Kidney epithelial cell (primary cell): ENCODE measurements at regions not wholly inside any gene's neighbourhood (a gene's known extent, or its start where the extent isn't known, plus 50 kb on each side); places are given as distances from the start of the nearest gene placed in this dataset.

Source experiments
- DNase-seq: peaks from one replicate; pipeline ENCODE4 v3.0.0-alpha.2; 2010; ENCODE audit warnings: low read depth
- H3K27me3 ChIP-seq: 2 replicates; pipeline ENCODE4 v1.6.0; 2011; ENCODE audit warnings: low read length; ENCODE audit not compliant: control insufficient read depth, insufficient read depth
- H3K36me3 ChIP-seq: 2 replicates; pipeline ENCODE4 v1.5.1; 2011; ENCODE audit warnings: low read length; ENCODE audit not compliant: control insufficient read depth, insufficient read depth
- H3K4me3 ChIP-seq: 2 replicates; pipeline ENCODE4 v1.5.1; 2011; ENCODE audit warnings: low read depth, mild to moderate bottlenecking, control low read depth, low read length
- TF ChIP-seq, protein P1 (sequence below): IDR thresholded peaks from 2 replicates; pipeline ENCODE4 v1.5.1; 2011; ENCODE audit warnings: mild to moderate bottlenecking, moderate library complexity, low read length, control low read depth, inconsistent platforms; ENCODE audit not compliant: insufficient read depth, poor library complexity, severe bottlenecking

DNA sequence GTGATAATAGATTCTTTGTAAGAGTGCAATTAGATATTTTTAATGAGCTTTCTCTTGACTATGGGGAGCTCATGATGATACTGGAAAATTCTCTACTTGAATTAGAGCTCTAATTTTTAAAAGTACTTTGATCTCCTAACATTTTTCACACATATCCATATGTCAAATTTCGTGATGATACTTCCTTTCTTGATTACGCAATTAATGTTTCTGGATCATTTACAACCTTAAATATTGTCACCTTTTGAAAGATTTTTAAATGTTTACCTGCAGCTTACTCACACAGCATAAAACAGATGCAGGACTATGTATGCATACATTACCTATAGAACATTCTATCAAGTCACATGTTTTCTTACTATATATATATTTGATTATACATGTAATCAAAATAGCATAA lies 598.5 kb upstream of the DSEL start:
- no peak overlapping the region for H3K4me3 ChIP-seq
- H3K36me3 ChIP-seq, result no peaks in the 10 kb centered on the region
- H3K27me3 ChIP-seq, result no peaks in the 10 kb centered on the region
- TF ChIP-seq, protein P1, sequence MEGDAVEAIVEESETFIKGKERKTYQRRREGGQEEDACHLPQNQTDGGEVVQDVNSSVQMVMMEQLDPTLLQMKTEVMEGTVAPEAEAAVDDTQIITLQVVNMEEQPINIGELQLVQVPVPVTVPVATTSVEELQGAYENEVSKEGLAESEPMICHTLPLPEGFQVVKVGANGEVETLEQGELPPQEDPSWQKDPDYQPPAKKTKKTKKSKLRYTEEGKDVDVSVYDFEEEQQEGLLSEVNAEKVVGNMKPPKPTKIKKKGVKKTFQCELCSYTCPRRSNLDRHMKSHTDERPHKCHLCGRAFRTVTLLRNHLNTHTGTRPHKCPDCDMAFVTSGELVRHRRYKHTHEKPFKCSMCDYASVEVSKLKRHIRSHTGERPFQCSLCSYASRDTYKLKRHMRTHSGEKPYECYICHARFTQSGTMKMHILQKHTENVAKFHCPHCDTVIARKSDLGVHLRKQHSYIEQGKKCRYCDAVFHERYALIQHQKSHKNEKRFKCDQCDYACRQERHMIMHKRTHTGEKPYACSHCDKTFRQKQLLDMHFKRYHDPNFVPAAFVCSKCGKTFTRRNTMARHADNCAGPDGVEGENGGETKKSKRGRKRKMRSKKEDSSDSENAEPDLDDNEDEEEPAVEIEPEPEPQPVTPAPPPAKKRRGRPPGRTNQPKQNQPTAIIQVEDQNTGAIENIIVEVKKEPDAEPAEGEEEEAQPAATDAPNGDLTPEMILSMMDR, result no peak
- DNase-seq, result no peak

DNA sequence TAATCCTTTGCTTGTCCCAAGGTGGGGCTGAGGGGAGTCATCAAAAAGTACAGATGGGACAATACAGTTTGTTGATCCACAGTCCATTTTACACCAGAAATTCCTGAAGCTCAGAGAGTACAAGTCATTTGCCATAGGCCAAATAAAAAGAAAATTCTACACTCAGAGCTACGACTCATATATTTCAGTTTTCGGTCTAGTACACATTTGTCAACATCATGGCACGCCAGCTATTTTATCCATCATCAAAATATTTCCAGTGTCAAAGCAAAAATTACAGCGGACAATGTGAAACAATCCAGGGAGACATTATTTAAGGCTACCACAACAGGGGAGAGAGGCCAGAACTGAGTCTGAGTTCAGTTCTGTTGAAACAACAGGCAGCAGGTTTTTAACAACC lies 587.5 kb upstream of the DSEL start:
- Histone ChIP-seq H3K36me3 (no peaks in the 10 kb centered on the region), H3K27me3 (no peaks in the 10 kb centered on the region), H3K4me3 (no peak overlapping the region)
- TF ChIP-seq, protein P1, result no peak
- DNase-seq, result no peak

DNA sequence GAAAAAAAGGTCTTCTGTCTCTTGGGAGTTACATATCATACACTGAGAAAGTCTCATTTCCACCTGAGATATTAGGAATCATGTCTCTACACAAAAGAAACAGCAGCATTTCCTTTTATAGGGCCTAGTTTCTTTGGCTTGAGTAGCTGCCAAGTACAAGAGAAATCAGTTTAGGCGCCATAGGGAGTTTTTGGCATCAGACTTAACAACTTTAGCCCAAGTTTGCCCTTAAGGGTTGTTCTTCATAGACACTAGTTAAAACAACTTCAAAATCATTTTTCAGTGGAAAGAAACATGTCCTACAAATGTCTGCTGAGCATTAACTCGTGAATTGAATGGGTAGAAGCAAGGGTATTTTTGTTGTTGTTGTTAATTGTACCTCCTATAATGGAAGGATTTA lies 587.0 kb upstream of the DSEL start:
- no peak overlapping the region for H3K4me3 ChIP-seq
- DNase-seq, result no peak
- no peaks in the 10 kb centered on the region for H3K36me3 ChIP-seq
- TF ChIP-seq, protein P1, result no peak
- H3K27me3 ChIP-seq, result no peaks in the 10 kb centered on the region

DNA sequence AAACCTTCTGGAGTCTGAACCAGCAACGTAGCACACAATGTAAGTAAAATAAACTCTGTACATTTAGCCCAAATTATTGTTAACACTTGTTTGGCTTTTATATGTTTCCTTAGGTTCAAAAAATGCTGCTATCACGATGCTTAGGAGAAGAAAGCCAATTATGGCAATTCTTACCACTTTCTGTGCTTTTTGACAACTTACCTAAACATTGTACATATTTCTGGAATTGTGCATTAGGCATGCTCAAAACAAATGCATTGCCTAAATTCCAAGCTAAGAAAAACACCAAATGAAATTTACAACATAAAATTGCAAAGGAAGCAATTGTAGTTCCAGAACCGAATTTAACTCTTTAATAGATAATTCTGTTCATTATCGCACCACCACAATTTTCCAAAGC lies 585.6 kb upstream of the DSEL start:
- H3K4me3 ChIP-seq, result no peak overlapping the region
- no peaks in the 10 kb centered on the region for H3K36me3 ChIP-seq
- no peaks in the 10 kb centered on the region for H3K27me3 ChIP-seq
- TF ChIP-seq, protein P1, result no peak
- no peak for DNase-seq

DNA sequence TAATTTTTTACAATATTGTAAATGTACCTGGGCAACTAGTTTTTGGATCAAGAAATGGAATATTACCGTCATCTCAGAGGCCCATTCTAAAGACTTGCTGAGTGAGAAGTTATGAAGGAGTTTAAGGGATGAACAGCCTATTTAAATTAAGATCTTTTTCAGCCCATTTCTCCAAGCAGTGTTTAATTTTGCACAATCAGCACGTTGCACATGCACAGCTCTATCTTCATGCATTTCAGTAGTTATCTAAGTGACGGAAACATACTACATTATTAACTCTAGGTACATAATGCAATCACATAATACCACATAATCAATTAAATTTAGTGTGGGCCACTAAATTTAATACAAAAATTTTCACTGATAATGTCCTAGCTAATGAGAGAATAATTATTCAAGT lies 582.1 kb upstream of the DSEL start:
- no peaks in the 10 kb centered on the region for H3K36me3 ChIP-seq

DNA sequence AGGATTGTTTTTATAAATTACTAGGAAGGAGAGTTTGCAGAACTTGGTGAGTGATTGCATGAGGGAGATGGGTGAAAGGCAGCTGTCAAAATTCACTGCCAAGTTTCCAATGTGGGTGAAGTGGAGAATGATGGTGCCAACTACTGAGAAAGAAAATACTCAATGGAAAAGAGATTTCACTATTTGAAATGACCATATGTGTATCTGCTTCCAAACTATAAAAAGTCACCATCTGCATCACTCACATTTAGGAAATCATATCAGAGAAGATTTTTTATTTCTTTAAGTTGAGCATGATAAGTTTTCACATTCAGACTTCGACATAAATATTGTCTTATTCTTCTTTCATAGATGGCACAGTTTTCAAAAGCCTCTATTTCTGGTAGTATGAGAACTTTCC lies 570.0 kb upstream of the DSEL start:
- TF ChIP-seq, protein P1, result no peak
- H3K36me3 ChIP-seq, result no peaks in the 10 kb centered on the region
- H3K4me3 ChIP-seq, result no peak overlapping the region
- H3K27me3 ChIP-seq, result no peaks in the 10 kb centered on the region
- no peak for DNase-seq

More for the DNA sequence above, 582.1 kb upstream of the DSEL start:
- TF ChIP-seq, protein P1, result no peak
- Histone ChIP-seq H3K4me3 (no peak overlapping the region), H3K27me3 (no peaks in the 10 kb centered on the region)
- DNase-seq, result no peak
